ENCODE measurements at regions not wholly inside any gene's neighbourhood (a gene's known extent, or its start where the extent isn't known, plus 50 kb on each side); places are given as distances from the start of the nearest gene placed in this dataset.

DNA sequence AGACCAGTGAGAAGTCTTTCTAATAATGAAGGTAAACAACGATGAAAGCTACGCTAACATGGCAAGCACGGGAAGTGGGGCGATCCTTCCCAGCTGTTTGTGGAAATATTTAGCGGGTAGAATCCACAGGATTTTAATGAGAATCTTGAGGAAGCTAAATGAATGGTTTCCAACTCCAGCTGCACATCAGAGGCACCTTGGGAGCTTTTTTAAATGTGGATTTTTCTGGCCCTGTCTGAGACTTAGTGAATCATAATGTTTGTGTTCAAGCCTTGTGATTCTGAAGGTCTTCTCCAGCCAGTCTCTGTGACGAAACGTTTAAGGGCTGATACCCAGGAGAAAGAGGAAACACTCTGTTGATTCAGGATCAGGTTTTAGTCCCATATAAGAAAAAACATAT lies 169.8 kb downstream of the CAPZA3 start:
- TF ChIP-seq FOXM1 (IDR thresholded peaks at IDR 0.05; ENCODE audit: borderline replicate concordance, low read depth) (no peak), CEBPB (IDR thresholded peaks at IDR 0.05) (no peak), EGR1 (IDR thresholded peaks at IDR 0.05) (no peak), YY1 (IDR thresholded peaks at IDR 0.05; ENCODE audit: low read depth) (no peak), NFIC (IDR thresholded peaks at IDR 0.05) (no peak), EP300 (IDR thresholded peaks at IDR 0.05; ENCODE audit: borderline replicate concordance) (no peak), RAD21 (IDR thresholded peaks at IDR 0.05; ENCODE audit: low read depth) (no peak), CREB1 (IDR thresholded peaks at IDR 0.05; ENCODE audit: low read depth) (no peak), TCF12 (IDR thresholded peaks at IDR 0.05; ENCODE audit: low read depth) (no peak), REST (IDR thresholded peaks at IDR 0.05; ENCODE audit: low read depth) (no peak), TAF1 (IDR thresholded peaks at IDR 0.05; ENCODE audit: low read depth) (no peak), ZBTB7A (IDR thresholded peaks at IDR 0.05; ENCODE audit: low read depth) (no peak)
- TF ChIP-seq, protein P1, sequence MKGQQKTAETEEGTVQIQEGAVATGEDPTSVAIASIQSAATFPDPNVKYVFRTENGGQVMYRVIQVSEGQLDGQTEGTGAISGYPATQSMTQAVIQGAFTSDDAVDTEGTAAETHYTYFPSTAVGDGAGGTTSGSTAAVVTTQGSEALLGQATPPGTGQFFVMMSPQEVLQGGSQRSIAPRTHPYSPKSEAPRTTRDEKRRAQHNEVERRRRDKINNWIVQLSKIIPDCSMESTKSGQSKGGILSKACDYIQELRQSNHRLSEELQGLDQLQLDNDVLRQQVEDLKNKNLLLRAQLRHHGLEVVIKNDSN (IDR thresholded peaks at IDR 0.05), result no peak

GRCh38 chr12:18908191-18908590 lies 170.3 kb downstream of the CAPZA3 start:
- no peak for TF ChIP-seq NFIC (IDR thresholded peaks at IDR 0.05)
- TF ChIP-seq, protein P1 (IDR thresholded peaks at IDR 0.05), result no peak
- no peak for TF ChIP-seq TEAD4 (IDR thresholded peaks at IDR 0.05)
- TF ChIP-seq EGR1 (IDR thresholded peaks at IDR 0.05), result no peak
- no peak for TF ChIP-seq YY1 (IDR thresholded peaks at IDR 0.05; ENCODE audit: low read depth)
- TF ChIP-seq RAD21 (IDR thresholded peaks at IDR 0.05; ENCODE audit: low read depth), result no peak
- TF ChIP-seq CEBPB (IDR thresholded peaks at IDR 0.05), result no peak
- no peak for TF ChIP-seq ZBTB7A (IDR thresholded peaks at IDR 0.05; ENCODE audit: low read depth)
- no peak for TF ChIP-seq REST (IDR thresholded peaks at IDR 0.05; ENCODE audit: low read depth)
- TF ChIP-seq TAF1 (IDR thresholded peaks at IDR 0.05; ENCODE audit: low read depth), result no peak

GRCh38 chr12:18919871-18920511 lies 182.1 kb downstream of the CAPZA3 start:
- TF ChIP-seq EGR1 (IDR thresholded peaks at IDR 0.05), result no peak
- no peak for TF ChIP-seq EP300 (IDR thresholded peaks at IDR 0.05; ENCODE audit: borderline replicate concordance)
- no peak for TF ChIP-seq TEAD4 (IDR thresholded peaks at IDR 0.05)
- TF ChIP-seq CREB1 (IDR thresholded peaks at IDR 0.05; ENCODE audit: low read depth), result no peak
- no peak for TF ChIP-seq ZBTB7A (IDR thresholded peaks at IDR 0.05; ENCODE audit: low read depth)
- TF ChIP-seq NFIC (IDR thresholded peaks at IDR 0.05), result no peak
- TF ChIP-seq YY1 (IDR thresholded peaks at IDR 0.05; ENCODE audit: low read depth), result no peak
- no peak for TF ChIP-seq TCF12 (IDR thresholded peaks at IDR 0.05; ENCODE audit: low read depth)
- TF ChIP-seq TAF1 (IDR thresholded peaks at IDR 0.05; ENCODE audit: low read depth), result no peak
- TF ChIP-seq, protein P1 (IDR thresholded peaks at IDR 0.05), result no peak
- TF ChIP-seq MAX (IDR thresholded peaks at IDR 0.05), result no peak
- no peak for TF ChIP-seq REST (IDR thresholded peaks at IDR 0.05; ENCODE audit: low read depth)

- TF ChIP-seq TEAD4 (IDR thresholded peaks at IDR 0.05) (no peak), YY1 (IDR thresholded peaks at IDR 0.05; ENCODE audit: low read depth) (no peak), TAF1 (IDR thresholded peaks at IDR 0.05; ENCODE audit: low read depth) (no peak), FOXM1 (IDR thresholded peaks at IDR 0.05; ENCODE audit: borderline replicate concordance, low read depth) (no peak), RAD21 (IDR thresholded peaks at IDR 0.05; ENCODE audit: low read depth) (no peak), CEBPB (IDR thresholded peaks at IDR 0.05) (no peak), CREB1 (IDR thresholded peaks at IDR 0.05; ENCODE audit: low read depth) (no peak), EP300 (IDR thresholded peaks at IDR 0.05; ENCODE audit: borderline replicate concordance) (no peak), REST (IDR thresholded peaks at IDR 0.05; ENCODE audit: low read depth) (no peak), MAX (IDR thresholded peaks at IDR 0.05) (no peak), TCF12 (IDR thresholded peaks at IDR 0.05; ENCODE audit: low read depth) (no peak), NFIC (IDR thresholded peaks at IDR 0.05) (no peak), ZBTB7A (IDR thresholded peaks at IDR 0.05; ENCODE audit: low read depth) (no peak), EGR1 (IDR thresholded peaks at IDR 0.05) (no peak)
- TF ChIP-seq, protein P1 (IDR thresholded peaks at IDR 0.05), result no peak
Observed at GRCh38 chr12:18922851-18923250, 184.9 kb downstream of the CAPZA3 start.
